ENCODE measurements at regions not wholly inside any gene's neighbourhood (a gene's known extent, or its start where the extent isn't known, plus 50 kb on each side); places are given as distances from the start of the nearest gene placed in this dataset.

- 90% methylated on average over 4 of the region's 4 CpGs; no CpG with 5 or more reads in 1 of the 2 experiments for WGBS, 2 experiments (ENCODE audit: extremely low coverage in 1 of 2, insufficient coverage in 1 of 2, insufficient read length in 1 of 2, insufficient replicate concordance in 2 of 2, low coverage in 1 of 2, low lambda C conversion rate in 2 of 2, missing lambda C conversion rate in 1 of 2)
- TF ChIP-seq SIRT6 (IDR thresholded peaks at IDR 0.05; ENCODE audit: low read length) = no peak
- TF ChIP-seq CEBPB (IDR thresholded peaks at IDR 0.05; ENCODE audit: low read depth, low read length) = no peak
- no peak for TF ChIP-seq GABPA (IDR thresholded peaks at IDR 0.05; ENCODE audit: borderline replicate concordance, insufficient read depth, low read length)
- TF ChIP-seq SP1 (IDR thresholded peaks at IDR 0.05; ENCODE audit: low read depth, low read length) = no peak
- no peak for TF ChIP-seq KDM5A (IDR thresholded peaks at IDR 0.05; ENCODE audit: low read length)
- no peak for TF ChIP-seq CHD2 (IDR thresholded peaks at IDR 0.05; ENCODE audit: low read length)
- no peak for TF ChIP-seq NANOG (IDR thresholded peaks at IDR 0.05; ENCODE audit: insufficient read depth, low read depth, low read length, poor library complexity, severe bottlenecking)
Measured at GRCh38 chr9:26513730-26514129, 378.9 kb downstream of the CAAP1 start.

More at GRCh38 chr9:26513730-26514129, 378.9 kb downstream of the CAAP1 start:
- Histone ChIP-seq H3K36me3 (ENCODE audit: control insufficient read depth in 2 of 4, insufficient read depth in 4 of 4, low read length in 3 of 4) (no peaks in the 10 kb centered on the region), H2BK15ac (ENCODE audit: low read length) (no peak overlapping the region), H3K27me3 (replicated peaks in 1 of 4; ENCODE audit: control insufficient read depth in 3 of 4, extremely low read depth in 1 of 4, insufficient read depth in 3 of 4, low read length in 3 of 4) (no peaks in the 10 kb centered on the region), H3K4me2 (ENCODE audit: insufficient read depth in 1 of 2, low read depth in 2 of 2, low read length in 2 of 2) (no peak overlapping the region), H2BK5ac (ENCODE audit: low read depth, low read length) (no peak overlapping the region), H3K79me2 (ENCODE audit: control insufficient read depth in 1 of 2, insufficient read depth in 2 of 2, low read length in 2 of 2) (no peaks in the 10 kb centered on the region), H3K9ac (replicated peaks in 1 of 4; ENCODE audit: extremely low read depth in 1 of 4, low read depth in 3 of 4, low read length in 3 of 4) (no peak overlapping the region), H2BK20ac (ENCODE audit: low read length) (no peak overlapping the region), H4K8ac (ENCODE audit: extremely low read depth, insufficient read depth, low read length) (no peak overlapping the region), H3K14ac (ENCODE audit: insufficient read length) (no peak overlapping the region), H2BK120ac (replicated peaks; ENCODE audit: low read depth, low read length) (no peak overlapping the region), H3K27ac (ENCODE audit: low read depth, low read length) (no peak overlapping the region), H4K91ac (replicated peaks; ENCODE audit: insufficient read length, low read length) (no peak overlapping the region), H4K20me1 (replicated peaks in 1 of 2; ENCODE audit: control insufficient read depth in 1 of 2, insufficient read depth in 2 of 2, low read length in 2 of 2) (no peaks in the 10 kb centered on the region), H3K4ac (replicated peaks; ENCODE audit: insufficient read length, low read depth, low read length) (no peak overlapping the region), H3K18ac (ENCODE audit: extremely low read depth, low read length) (no peak overlapping the region), H3K9me3 (ENCODE audit: insufficient read depth in 2 of 2, low read depth in 1 of 2, low read length in 1 of 2) (no peaks in the 10 kb centered on the region), H4K5ac (ENCODE audit: insufficient read length, low read depth, low read length) (no peak overlapping the region), H3K56ac (replicated peaks; ENCODE audit: insufficient read length, low read depth, low read length) (no peak overlapping the region), H3K23me2 (ENCODE audit: low read depth, low read length) (no peaks in the 10 kb centered on the region), H3K4me1 (replicated peaks in 1 of 4; ENCODE audit: control insufficient read depth in 3 of 4, insufficient read depth in 4 of 4, low read length in 3 of 4) (no peaks in the 10 kb centered on the region), H3K4me3 (ENCODE audit: extremely low read depth in 1 of 4, insufficient read depth in 2 of 4, low read depth in 3 of 4, low read length in 4 of 4) (no peak overlapping the region), H3K23ac (ENCODE audit: insufficient read length) (no peak overlapping the region), H3K79me1 (ENCODE audit: low read depth, low read length) (no peaks in the 10 kb centered on the region), H2AFZ (ENCODE audit: low read length) (no peak overlapping the region), H2AK5ac (ENCODE audit: low read depth, low read length) (no peak overlapping the region), H2BK12ac (ENCODE audit: low read depth, low read length) (no peak overlapping the region)
- ChIA-PET CTCF (ENCODE audit: partially characterized antibody) (no interaction called here), POLR2A (ENCODE audit: partially characterized antibody) (no interaction called here)
- FAIRE-seq (no peak), DNase-seq (ENCODE audit: low read depth in 1 of 2, low spot score in 2 of 2) (no peak)
